ENCODE measurements at regions not wholly inside any gene's neighbourhood (a gene's known extent, or its start where the extent isn't known, plus 50 kb on each side); places are given as distances from the start of the nearest gene placed in this dataset.
"Not testable (repeated sequence)": the region's sequence is repeated elsewhere in the genome, so short reads cannot be mapped to it uniquely, and the experiment has no call there.

- DNase-seq = no peak
These were observed 284.9 kb downstream of the INSIG2 start for GRCh38 chr2:118372886-118373830.

GRCh38 chr2:118371515-118371914 is 283.2 kb downstream of the INSIG2 start:
- no peak for DNase-seq

DNA sequence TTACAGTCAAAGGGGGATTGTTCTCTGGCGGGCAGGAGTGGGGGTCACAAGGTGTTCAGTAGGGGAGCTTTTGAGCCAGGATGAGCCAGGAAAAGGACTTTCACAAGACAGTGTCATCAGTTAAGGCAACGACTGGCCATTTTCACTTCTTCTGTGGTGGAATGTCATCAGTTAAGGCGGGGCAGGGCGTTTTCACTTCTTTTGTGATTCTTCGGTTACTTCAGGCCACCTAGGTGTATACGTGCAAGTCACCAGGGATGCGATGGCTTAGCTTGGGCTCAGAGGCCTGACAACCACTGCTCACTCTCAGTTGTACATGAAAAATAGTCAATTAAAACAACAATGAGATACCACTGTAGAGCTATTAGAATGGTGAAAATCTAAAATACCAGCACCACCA is 281.2 kb downstream of the INSIG2 start:
- DNase-seq = not testable (repeated sequence)

DNA sequence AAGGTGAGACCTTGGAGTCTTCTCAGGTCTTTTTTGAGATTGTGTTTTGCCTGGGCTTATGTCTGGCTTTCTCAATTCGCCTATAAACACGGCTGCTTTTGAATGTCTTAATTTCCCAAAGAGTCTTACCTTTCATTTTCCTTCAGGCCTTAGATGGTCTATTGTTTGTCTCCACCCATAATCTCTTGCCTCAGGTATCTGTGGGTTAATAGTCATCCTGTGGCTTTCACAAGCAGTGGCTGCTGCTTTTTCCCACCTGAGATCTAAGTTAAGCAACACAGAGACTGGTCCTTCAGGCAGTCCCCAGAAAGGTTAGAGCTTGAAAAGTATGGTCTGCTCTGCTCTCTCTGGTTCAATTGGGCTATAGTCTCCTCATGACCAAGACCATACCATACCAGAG is 275.3 kb downstream of the INSIG2 start:
- DNase-seq = no peak

DNA sequence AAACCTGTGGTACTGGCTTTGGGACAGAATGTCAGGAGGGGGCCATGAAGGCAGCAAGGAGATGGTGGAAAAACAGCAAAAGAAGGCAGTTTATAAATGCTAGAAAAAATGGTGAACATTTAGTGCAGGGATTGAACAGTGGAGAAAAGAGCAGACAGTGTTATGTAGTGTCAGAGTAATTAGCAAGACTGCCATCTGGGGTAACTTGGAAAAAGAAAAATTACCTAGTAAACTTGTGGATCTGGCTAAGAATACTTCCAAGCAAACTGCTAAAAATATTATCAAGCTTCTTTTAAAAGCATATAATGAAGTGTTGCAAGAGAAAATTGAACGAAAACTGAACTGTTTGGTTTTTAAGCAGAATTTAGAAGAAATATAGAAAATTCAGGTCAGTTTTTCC is 267.8 kb downstream of the INSIG2 start:
- no peak for DNase-seq

DNA sequence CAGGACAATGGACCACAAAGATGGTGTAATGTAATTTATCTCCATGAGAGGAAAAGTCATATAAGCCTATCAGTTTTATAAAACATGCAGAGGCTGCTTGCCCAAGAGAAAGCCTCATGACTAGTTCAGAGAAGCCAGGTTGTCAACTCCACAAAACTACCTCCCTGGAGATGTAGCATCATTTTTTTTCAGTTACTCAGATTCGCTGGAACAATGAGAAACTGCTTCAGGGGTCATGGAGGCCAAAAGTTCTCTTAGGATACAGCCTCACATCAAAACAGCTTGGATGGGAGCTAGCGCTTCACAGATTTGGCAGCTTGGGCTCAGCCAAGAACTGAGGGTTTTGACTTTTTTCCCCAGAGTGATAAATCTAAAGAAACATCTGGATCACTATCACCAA is 263.5 kb downstream of the INSIG2 start:
- DNase-seq = no peak

DNA sequence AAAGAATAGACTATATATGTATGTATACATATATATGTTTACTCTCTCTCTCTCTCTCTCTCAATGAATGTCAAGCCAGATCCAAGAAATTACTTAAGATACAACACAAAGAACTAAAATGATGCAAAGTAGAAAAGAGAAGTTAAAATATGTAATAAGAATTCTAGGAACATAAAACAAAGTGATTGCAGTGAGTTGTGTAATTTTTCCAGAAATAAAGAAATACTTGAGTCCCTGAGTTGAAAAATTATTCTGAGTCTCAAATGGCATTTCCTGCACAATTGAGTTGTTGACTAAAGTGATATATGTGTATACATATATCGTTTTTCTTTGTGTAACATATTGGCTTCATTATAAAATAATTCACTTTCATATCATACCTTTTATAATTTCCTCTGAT is 262.4 kb downstream of the INSIG2 start:
- DNase-seq = no peak

GRCh38 chr2:118349365-118349764 is 261.1 kb downstream of the INSIG2 start:
- DNase-seq = no peak

DNA sequence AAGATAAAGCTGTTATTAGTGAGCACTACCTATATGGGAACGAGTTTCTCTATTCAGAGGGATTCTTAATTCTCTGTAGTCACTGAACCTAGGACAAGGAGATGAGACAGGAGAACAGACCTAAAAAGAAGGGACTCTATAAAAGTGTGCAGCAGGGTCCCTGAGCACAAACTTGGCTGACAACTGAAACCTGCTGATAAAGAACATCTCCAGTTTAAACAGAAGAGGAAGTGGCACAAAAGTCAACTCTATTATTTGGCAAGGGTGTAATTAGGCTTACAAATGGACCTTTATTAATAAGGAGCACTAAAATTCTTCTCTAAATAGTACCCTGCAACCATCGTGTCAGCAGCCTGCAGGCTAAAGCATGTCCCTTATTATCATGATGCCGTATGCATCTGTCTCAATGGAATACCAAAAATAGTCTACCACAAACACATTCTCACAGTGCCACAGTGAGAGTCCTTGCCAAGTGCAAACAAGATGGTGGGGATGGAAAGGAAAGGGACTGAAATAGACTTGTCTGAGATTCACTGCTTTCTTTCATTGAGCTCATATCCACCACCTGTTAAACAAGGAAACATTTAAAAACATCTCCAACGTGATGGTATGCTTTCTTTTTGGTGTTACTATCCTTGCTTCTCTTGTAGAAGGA is 260.2 kb downstream of the INSIG2 start:
- DNase-seq = no peak

- no peak for DNase-seq
These were observed 257.2 kb downstream of the INSIG2 start for GRCh38 chr2:118345465-118345864.

DNA sequence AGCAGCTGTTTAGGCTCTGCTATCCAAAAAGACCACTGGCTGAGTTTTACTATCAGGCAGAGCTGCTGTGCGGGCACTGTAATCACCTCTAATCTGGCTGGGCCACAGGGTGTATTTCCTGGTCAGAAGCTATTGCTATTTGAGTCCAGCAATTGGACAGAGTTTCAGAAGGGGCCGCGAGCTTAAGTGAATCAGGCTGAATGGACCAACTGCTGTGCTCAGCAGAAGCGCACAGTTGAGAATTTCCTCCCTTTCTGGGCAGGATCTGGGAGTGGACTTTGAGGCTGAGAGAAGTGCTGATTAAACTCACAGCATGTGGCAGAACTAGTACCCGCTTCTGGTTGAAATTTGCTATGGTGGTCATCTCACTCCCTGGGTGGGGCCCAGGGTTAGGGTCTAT is 251.8 kb downstream of the INSIG2 start:
- no peak for DNase-seq

GRCh38 chr2:118339386-118339785 is 251.1 kb downstream of the INSIG2 start:
- no peak for DNase-seq

DNA sequence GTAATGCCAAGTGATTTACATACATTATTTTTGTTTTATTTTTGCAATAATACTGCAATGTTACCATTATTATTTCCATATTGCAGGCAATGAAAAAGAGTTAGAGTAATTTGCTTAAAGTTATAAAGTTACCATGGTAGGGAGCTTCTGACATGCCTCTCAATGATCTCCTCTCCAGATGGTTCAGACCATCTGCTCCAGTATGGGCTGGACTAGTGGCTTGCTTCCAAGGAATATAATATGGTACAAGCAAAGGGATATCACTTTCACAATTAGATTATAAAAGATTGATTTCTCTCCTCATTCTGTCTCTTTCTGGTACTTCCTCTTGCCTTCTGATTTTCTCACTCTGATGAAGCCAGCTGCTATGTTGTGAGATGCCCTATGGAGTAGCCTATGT is 245.4 kb downstream of the INSIG2 start:
- DNase-seq = no peak

GRCh38 chr2:118325321-118325955 is 237.2 kb downstream of the INSIG2 start:
- DNase-seq = no peak

DNA sequence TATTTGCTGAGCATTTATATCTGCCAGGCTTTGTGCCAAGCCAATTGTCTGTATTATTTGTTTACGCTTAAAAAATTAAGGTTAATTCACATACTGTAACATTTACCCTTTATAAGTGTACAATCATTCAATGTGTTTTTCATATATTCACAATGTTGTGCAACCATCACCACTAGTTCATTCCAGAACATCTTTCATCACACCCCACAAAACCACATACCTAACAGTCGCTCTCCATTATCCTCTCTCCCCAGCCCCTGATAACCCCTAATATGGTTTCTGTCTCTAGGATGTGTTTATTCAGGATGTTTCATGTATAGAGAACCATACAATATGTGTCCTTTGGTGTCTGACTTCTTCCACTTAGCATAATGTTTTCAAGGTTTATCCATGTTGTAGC is 234.1 kb downstream of the INSIG2 start:
- DNase-seq = no peak

- no peak for DNase-seq
These were observed 233.3 kb downstream of the INSIG2 start for GRCh38 chr2:118321432-118322105.

- DNase-seq = no peak
These were observed 232.4 kb downstream of the INSIG2 start for GRCh38 chr2:118320658-118321057.

DNA sequence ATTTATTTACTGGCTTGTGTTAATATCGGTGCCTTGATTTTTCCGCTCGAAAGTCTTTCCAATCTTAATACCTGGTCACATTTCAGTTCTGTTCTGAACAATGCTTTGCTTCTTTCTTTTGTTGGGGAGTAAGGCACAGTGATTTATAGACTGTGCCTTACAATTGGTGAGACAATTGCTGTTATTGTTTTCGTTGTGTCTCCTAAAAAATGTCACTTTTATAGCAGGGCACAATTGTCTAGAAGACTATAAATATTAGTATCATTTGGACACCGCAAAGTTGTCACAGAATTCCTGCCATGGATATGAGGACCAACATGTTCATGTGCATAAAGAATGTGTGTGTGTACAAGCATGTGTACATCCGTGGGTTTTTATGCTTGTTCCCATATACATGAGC is 231.9 kb downstream of the INSIG2 start:
- DNase-seq = no peak

DNA sequence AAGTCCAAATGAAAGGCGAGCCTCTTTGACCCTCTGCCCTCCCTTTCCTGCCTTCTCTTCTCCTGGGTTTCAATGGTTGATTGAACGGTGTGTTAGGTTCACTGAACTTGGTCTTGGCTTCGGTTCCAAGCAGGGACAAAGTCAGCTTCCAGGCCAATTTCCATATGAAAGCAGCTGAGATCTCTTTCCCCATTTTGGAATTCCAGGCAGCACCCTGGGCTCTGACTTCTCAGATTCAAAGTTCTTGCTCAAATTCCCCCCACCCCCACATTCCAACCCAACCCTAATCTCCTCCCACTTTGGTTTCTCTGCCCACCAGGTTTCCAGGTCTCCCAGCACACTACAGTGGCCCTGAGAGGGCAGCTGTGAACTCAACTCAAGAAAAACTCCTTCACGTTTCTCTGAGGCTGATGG is 231.0 kb downstream of the INSIG2 start:
- no peak for DNase-seq

DNA sequence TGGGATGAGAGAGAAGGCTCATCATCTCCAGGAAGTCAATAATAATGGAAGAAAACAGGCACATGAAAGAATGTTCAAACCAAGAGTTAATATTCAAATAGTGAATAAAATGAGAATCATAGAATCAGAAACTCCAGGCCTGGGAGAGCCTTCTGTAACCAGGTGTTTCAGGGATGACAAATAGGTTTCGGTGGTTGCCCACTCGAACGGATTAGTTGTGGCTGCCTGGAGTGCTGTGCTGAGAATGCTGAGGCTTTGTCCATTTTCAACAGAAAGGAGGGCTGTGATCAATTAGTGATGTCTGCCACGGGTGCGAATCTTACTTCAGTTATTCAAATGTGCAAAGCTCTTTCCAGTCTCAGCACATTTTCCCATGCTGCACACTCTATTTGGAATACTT is 227.3 kb downstream of the INSIG2 start:
- DNase-seq = no peak

DNA sequence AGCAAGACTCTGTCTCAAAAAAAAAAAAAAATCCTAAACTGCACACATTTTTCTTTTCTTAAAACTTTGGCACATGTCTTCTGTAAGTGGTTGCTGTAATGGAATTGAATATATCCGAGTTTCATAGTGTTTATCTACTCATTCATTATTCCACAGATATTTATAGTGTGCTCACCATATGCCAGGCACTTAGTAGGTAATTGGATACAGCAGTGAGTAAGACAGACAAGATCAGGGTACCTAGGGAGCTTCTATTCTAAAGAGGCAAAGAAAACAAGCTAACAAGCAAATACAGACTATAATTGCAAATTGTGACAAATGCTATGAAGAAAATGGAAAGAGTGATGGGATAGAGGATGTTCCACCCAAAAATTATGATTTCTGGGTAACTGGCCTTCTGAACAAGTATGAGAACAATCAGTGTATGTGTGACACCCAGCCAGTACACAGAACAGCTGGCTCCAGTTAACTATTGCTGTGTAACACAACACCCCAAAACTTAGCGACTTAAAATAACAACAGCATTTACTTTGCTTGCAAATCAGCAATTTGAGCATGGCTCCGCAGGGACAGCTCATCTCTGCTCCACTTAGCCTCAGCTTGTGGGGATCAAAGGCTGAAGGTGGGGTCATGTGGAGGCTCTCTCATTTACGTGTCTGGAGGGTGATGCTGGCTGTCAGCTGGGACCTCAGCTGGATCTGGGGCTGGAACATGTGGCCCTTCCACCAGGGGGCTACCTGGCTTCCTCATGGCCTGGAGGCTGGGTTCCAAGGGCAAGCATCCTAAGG is 224.9 kb downstream of the INSIG2 start:
- DNase-seq = no peak

- no peak for DNase-seq
These were observed 222.6 kb downstream of the INSIG2 start for GRCh38 chr2:118310681-118311429.

Measured in SHP77 treated with DMSO at 0.1 percent for 48 hours (cell line).